ENCODE measurements at regions not wholly inside any gene's neighbourhood (a gene's known extent, or its start where the extent isn't known, plus 50 kb on each side); places are given as distances from the start of the nearest gene placed in this dataset.
"Not testable (repeated sequence)": the region's sequence is repeated elsewhere in the genome, so short reads cannot be mapped to it uniquely, and the experiment has no call there.

- Mint-ChIP-seq H3K9me3 (peaks cover 13% of the 10 kb centered on the region), H3K27ac (no peak overlapping the region), H3K4me1 (ENCODE audit: low read depth) (peaks cover 13% of the 10 kb centered on the region), H3K36me3 (ENCODE audit: low read depth) (peaks cover 3% of the 10 kb centered on the region), H3K27me3 (no peaks in the 10 kb centered on the region), H3K4me3 (no peak overlapping the region)
- POLR2A ChIA-PET: no interaction called here
- ATAC-seq (no peak), DNase-seq (no peak)
- intact Hi-C loops (cut with micrococcal nuclease): no loop called here
- CTCF ChIA-PET: no interaction called here
- TF ChIP-seq CTCF (IDR thresholded peaks at IDR 0.05): no peak
Observed at GRCh38 chr1:229736376-229736775, 110.3 kb downstream of the URB2 start.

- H3K27me3 Mint-ChIP-seq; intact Hi-C loops (cut with micrococcal nuclease); H3K27ac Mint-ChIP-seq; H3K4me3 Mint-ChIP-seq; H3K36me3 Mint-ChIP-seq (ENCODE audit: low read depth); DNase-seq; ATAC-seq: not testable (repeated sequence)
- POLR2A ChIA-PET: interaction anchor here (1.3 kb wide), 1 partner anchor 12 kb away, joined by 3 read pairs; no protein-coding TSS in a partner anchor
- Mint-ChIP-seq H3K9me3 (peaks cover 19% of the 10 kb centered on the region), H3K4me1 (ENCODE audit: low read depth) (peaks cover 13% of the 10 kb centered on the region)
- CTCF ChIA-PET: interaction anchor here (1.5 kb wide), 1 partner anchor 81 kb away, joined by 3 read pairs; no protein-coding TSS in a partner anchor
Observed at GRCh38 chr1:229742614-229743013, 116.6 kb downstream of the URB2 start.

GRCh38 chr1:229749992-229750391 is 123.9 kb downstream of the URB2 start:
- Mint-ChIP-seq H3K36me3 (ENCODE audit: low read depth) (no peaks in the 10 kb centered on the region), H3K9me3 (no peaks in the 10 kb centered on the region), H3K4me3 (no peak overlapping the region), H3K4me1 (ENCODE audit: low read depth) (peaks cover 10% of the 10 kb centered on the region), H3K27ac (no peak overlapping the region), H3K27me3 (peaks cover 4% of the 10 kb centered on the region)
- no peak for DNase-seq
- ChIA-PET POLR2A (no interaction called here), CTCF (no interaction called here)
- TF ChIP-seq CTCF (IDR thresholded peaks at IDR 0.05): no peak
- ATAC-seq: no peak
- intact Hi-C loops (cut with micrococcal nuclease): no loop called here

GRCh38 chr1:229751610-229752009 is 125.6 kb downstream of the URB2 start:
- no peaks in the 10 kb centered on the region for H3K36me3 Mint-ChIP-seq (ENCODE audit: low read depth)
- ChIA-PET POLR2A (no interaction called here), CTCF (no interaction called here)
- TF ChIP-seq CTCF (IDR thresholded peaks at IDR 0.05): no peak
- intact Hi-C loops (cut with micrococcal nuclease): no loop called here
- H3K27me3 Mint-ChIP-seq: peaks cover 2% of the 10 kb centered on the region
- H3K9me3 Mint-ChIP-seq: no peaks in the 10 kb centered on the region
- ATAC-seq: no peak
- no peak overlapping the region for H3K27ac Mint-ChIP-seq
- DNase-seq: no peak
- H3K4me1 Mint-ChIP-seq (ENCODE audit: low read depth): peaks cover 10% of the 10 kb centered on the region
- H3K4me3 Mint-ChIP-seq: no peak overlapping the region

- POLR2A ChIA-PET: no interaction called here
- no peak overlapping the region for H3K4me3 Mint-ChIP-seq
- H3K4me1 Mint-ChIP-seq (ENCODE audit: low read depth): peaks cover 10% of the 10 kb centered on the region
- no peaks in the 10 kb centered on the region for H3K36me3 Mint-ChIP-seq (ENCODE audit: low read depth)
- no peaks in the 10 kb centered on the region for H3K9me3 Mint-ChIP-seq
- DNase-seq (no peak), ATAC-seq (no peak)
- no peaks in the 10 kb centered on the region for H3K27me3 Mint-ChIP-seq
- no peak for TF ChIP-seq CTCF (IDR thresholded peaks at IDR 0.05)
- no peak overlapping the region for H3K27ac Mint-ChIP-seq
- CTCF ChIA-PET: no interaction called here
- intact Hi-C loops (cut with micrococcal nuclease): no loop called here
Observed at GRCh38 chr1:229752679-229753078, 126.6 kb downstream of the URB2 start.

Data from activated CD8-positive, alpha-beta T cell treated with anti-CD3 and anti-CD28 coated beads for 36 hours (primary cell).